Limb (tissue), 2 donors: ENCODE measurements at regions not wholly inside any gene's neighbourhood (a gene's known extent, or its start where the extent isn't known, plus 50 kb on each side); places are given as distances from the start of the nearest gene placed in this dataset.
"Not testable (repeated sequence)": the region's sequence is repeated elsewhere in the genome, so short reads cannot be mapped to it uniquely, and the experiment has no call there.

Experiments
- DNase-seq, 2 donors: peaks; one replicate each; pipeline ENCODE4 v3.0.0-alpha.2; 2016; ENCODE audit errors: extremely low spot score in 2 of 2

GRCh38 chr17:13442361-13442760 is 159.4 kb downstream of the HS3ST3A1 start:
- DNase-seq: no peak

GRCh38 chr17:13441873-13442272 is 159.9 kb downstream of the HS3ST3A1 start:
- DNase-seq: no peak

- no peak for DNase-seq
Measured at GRCh38 chr17:13437966-13438779, 163.6 kb downstream of the HS3ST3A1 start.

- DNase-seq: no peak
Measured at GRCh38 chr17:13435230-13435629, 166.5 kb downstream of the HS3ST3A1 start.

- DNase-seq: no peak
Measured at GRCh38 chr17:13429201-13429600, 172.5 kb downstream of the HS3ST3A1 start.

- no peak for DNase-seq
Measured at GRCh38 chr17:13428611-13429042, 173.1 kb downstream of the HS3ST3A1 start.

- DNase-seq: no peak
Measured at GRCh38 chr17:13426991-13427390, 174.7 kb downstream of the HS3ST3A1 start.

GRCh38 chr17:13425390-13425789 is 176.3 kb downstream of the HS3ST3A1 start:
- no peak for DNase-seq

GRCh38 chr17:13421581-13422130 is 180.1 kb downstream of the HS3ST3A1 start:
- DNase-seq: no peak

GRCh38 chr17:13420878-13421277 is 180.9 kb downstream of the HS3ST3A1 start:
- DNase-seq: no peak

- no peak for DNase-seq
Measured at GRCh38 chr17:13420418-13420826, 181.3 kb downstream of the HS3ST3A1 start.

GRCh38 chr17:13419676-13420075 is 182.1 kb downstream of the HS3ST3A1 start:
- no peak for DNase-seq

GRCh38 chr17:13418891-13419290 is 182.8 kb downstream of the HS3ST3A1 start:
- no peak for DNase-seq

- no peak for DNase-seq
Measured at GRCh38 chr17:13417381-13417950, 184.3 kb downstream of the HS3ST3A1 start.

- DNase-seq: no peak
Measured at GRCh38 chr17:13416748-13417363, 184.9 kb downstream of the HS3ST3A1 start.

GRCh38 chr17:13415871-13416416 is 185.8 kb downstream of the HS3ST3A1 start:
- DNase-seq: peak in 1 of 2 donors; percentile 32

- DNase-seq: not testable (repeated sequence)
Measured at GRCh38 chr17:13415200-13415599, 186.5 kb downstream of the HS3ST3A1 start.

- no peak for DNase-seq
Measured at GRCh38 chr17:13413001-13413400, 188.7 kb downstream of the HS3ST3A1 start.

- DNase-seq: no peak
Measured at GRCh38 chr17:13410874-13411273, 190.9 kb downstream of the HS3ST3A1 start.

GRCh38 chr17:13410214-13410613 is 191.5 kb downstream of the HS3ST3A1 start:
- DNase-seq: no peak

- DNase-seq: no peak
Measured at GRCh38 chr17:13409455-13409854, 192.3 kb downstream of the HS3ST3A1 start.

- DNase-seq: no peak
Measured at GRCh38 chr17:13407381-13407780, 194.3 kb downstream of the HS3ST3A1 start.
